ENCODE measurements at regions not wholly inside any gene's neighbourhood (a gene's known extent, or its start where the extent isn't known, plus 50 kb on each side); places are given as distances from the start of the nearest gene placed in this dataset.

- no peak for DNase-seq (ENCODE audit: low spot score)
Observed at GRCh38 chr2:133812826-133813617, 244.8 kb upstream of the NCKAP5 start.

- DNase-seq (ENCODE audit: low spot score) = no peak
Observed at GRCh38 chr2:133814890-133815289, 246.6 kb upstream of the NCKAP5 start.

GRCh38 chr2:133816037-133816436 is 247.8 kb upstream of the NCKAP5 start:
- DNase-seq (ENCODE audit: low spot score) = no peak

- no peak for DNase-seq (ENCODE audit: low spot score)
Observed at GRCh38 chr2:133817680-133818566, 249.7 kb upstream of the NCKAP5 start.

- no peak for DNase-seq (ENCODE audit: low spot score)
Observed at GRCh38 chr2:133818661-133819060, 250.4 kb upstream of the NCKAP5 start.

GRCh38 chr2:133819906-133820305 is 251.6 kb upstream of the NCKAP5 start:
- no peak for DNase-seq (ENCODE audit: low spot score)

GRCh38 chr2:133821107-133821760 is 253.0 kb upstream of the NCKAP5 start:
- no peak for DNase-seq (ENCODE audit: low spot score)

- DNase-seq (ENCODE audit: low spot score) = no peak
Observed at GRCh38 chr2:133822517-133823225, 254.4 kb upstream of the NCKAP5 start.

- DNase-seq (ENCODE audit: low spot score) = no peak
Observed at GRCh38 chr2:133823226-133823550, 254.9 kb upstream of the NCKAP5 start.

GRCh38 chr2:133824869-133825268 is 256.6 kb upstream of the NCKAP5 start:
- no peak for DNase-seq (ENCODE audit: low spot score)

- no peak for DNase-seq (ENCODE audit: low spot score)
Observed at GRCh38 chr2:133825778-133826177, 257.5 kb upstream of the NCKAP5 start.

- DNase-seq (ENCODE audit: low spot score) = no peak
Observed at GRCh38 chr2:133828913-133829312, 260.6 kb upstream of the NCKAP5 start.

GRCh38 chr2:133829450-133830020 is 261.3 kb upstream of the NCKAP5 start:
- no peak for DNase-seq (ENCODE audit: low spot score)

GRCh38 chr2:133833746-133834145 is 265.5 kb upstream of the NCKAP5 start:
- DNase-seq (ENCODE audit: low spot score) = no peak

GRCh38 chr2:133835821-133836619 is 267.8 kb upstream of the NCKAP5 start:
- peak; percentile 30 for DNase-seq (ENCODE audit: low spot score)

- no peak for DNase-seq (ENCODE audit: low spot score)
Observed at GRCh38 chr2:133836691-133837345, 268.6 kb upstream of the NCKAP5 start.

- DNase-seq (ENCODE audit: low spot score) = no peak
Observed at GRCh38 chr2:133837441-133838094, 269.3 kb upstream of the NCKAP5 start.

- no peak for DNase-seq (ENCODE audit: low spot score)
Observed at GRCh38 chr2:133838642-133839365, 270.5 kb upstream of the NCKAP5 start.

GRCh38 chr2:133839677-133840076 is 271.4 kb upstream of the NCKAP5 start:
- no peak for DNase-seq (ENCODE audit: low spot score)

Data from germinal center (tissue), 1 donor.